GM23248 (cell line): ENCODE measurements at regions not wholly inside any gene's neighbourhood (a gene's known extent, or its start where the extent isn't known, plus 50 kb on each side); places are given as distances from the start of the nearest gene placed in this dataset.

Experiments used
- EZH2 ChIP-seq: fragments of 200-600 bp; sonication (generic); IDR thresholded peaks from 2 replicates; pipeline ENCODE4 v1.6.1; 2018; ENCODE audit warnings: antibody characterized with exemption, mild to moderate bottlenecking; ENCODE audit not compliant: insufficient read depth, poor library complexity, severe bottlenecking
- EZH2phosphoT487 ChIP-seq: fragments of 200-600 bp; sonication (generic); IDR thresholded peaks from 2 replicates; pipeline ENCODE4 v1.6.1; 2018; ENCODE audit warnings: antibody characterized with exemption, moderate library complexity, mild to moderate bottlenecking, low read depth; ENCODE audit not compliant: insufficient read depth

DNA sequence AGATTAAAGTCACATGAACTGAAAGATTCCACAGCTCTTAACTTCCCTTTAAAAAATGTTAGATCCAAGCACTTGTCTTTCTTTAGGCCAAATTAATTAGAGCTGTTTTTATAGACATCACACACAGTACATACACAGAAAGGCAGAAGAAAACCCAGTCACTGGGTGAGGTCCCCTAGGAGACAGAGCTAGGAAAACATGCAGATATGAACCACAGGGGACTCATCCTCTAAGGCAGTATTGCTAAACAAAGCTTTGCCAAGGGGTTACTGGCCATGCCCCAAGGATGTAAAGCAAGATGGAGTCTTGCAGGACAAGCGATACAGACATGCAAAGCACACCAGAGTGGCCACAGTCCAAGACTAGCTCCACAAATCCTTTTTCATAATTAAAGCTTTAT, 227.0 kb downstream of the SEMA6A start:
- TF ChIP-seq EZH2 = no peak
- no peak for TF ChIP-seq EZH2phosphoT487
